ENCODE measurements at regions not wholly inside any gene's neighbourhood (a gene's known extent, or its start where the extent isn't known, plus 50 kb on each side); places are given as distances from the start of the nearest gene placed in this dataset.

DNA sequence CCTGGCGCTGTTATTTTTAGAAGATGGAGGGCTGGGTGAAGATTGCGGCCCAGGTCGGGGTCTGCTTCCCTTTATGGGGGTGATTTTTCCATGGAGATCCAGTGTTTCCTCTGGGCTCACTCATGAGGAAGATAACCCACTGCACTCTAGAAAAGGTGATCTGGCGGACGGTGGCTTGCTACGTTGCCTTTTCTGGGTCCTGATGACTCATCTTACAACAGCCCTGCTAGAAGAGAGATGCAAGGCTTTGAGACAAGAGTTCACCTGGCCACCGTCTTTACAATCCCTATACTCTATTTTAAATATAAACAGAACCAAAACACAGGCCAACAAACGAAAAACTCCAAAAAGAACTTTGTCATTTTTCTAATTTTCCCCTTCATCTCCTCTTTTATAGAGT is 182.1 kb upstream of the EXOC2 start:
- Mint-ChIP-seq H3K27me3 (ENCODE audit: low read depth) (peaks cover 7% of the 10 kb centered on the region), H3K36me3 (ENCODE audit: low read depth) (no peaks in the 10 kb centered on the region), H3K4me1 (no peaks in the 10 kb centered on the region), H3K4me3 (no peak overlapping the region), H3K9me3 (peaks cover 2% of the 10 kb centered on the region), H3K27ac (no peak overlapping the region)
- TF ChIP-seq, protein P1, sequence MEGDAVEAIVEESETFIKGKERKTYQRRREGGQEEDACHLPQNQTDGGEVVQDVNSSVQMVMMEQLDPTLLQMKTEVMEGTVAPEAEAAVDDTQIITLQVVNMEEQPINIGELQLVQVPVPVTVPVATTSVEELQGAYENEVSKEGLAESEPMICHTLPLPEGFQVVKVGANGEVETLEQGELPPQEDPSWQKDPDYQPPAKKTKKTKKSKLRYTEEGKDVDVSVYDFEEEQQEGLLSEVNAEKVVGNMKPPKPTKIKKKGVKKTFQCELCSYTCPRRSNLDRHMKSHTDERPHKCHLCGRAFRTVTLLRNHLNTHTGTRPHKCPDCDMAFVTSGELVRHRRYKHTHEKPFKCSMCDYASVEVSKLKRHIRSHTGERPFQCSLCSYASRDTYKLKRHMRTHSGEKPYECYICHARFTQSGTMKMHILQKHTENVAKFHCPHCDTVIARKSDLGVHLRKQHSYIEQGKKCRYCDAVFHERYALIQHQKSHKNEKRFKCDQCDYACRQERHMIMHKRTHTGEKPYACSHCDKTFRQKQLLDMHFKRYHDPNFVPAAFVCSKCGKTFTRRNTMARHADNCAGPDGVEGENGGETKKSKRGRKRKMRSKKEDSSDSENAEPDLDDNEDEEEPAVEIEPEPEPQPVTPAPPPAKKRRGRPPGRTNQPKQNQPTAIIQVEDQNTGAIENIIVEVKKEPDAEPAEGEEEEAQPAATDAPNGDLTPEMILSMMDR (IDR thresholded peaks at IDR 0.05; ENCODE audit: unreplicated experiment in 3 of 3), result no peak

DNA sequence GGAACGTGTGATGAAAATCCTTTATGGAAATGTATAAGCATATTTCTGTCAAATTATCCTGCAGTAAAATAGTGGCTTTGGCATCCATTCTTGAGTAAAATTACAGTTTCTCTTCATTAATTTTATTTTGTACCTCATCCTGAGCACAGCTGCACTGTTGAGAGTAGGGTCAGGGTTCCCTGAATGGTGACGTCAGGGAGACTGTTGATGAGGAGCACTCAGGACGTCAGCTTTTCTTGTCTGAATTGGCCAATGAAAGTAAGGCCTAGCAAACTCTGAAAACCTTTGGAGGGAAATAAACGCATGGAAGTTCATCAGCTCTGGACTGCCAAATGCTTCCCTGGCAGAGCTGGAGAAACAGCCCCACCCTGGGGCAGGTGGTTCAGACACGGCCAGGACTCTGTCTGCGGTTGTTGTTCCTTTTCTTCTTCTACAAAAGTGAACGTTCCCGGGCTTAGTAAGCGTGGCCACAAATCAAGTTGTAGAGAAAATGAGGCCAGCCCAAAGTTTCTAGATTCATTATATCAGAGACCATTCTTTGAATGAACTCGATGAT is 179.7 kb upstream of the EXOC2 start:
- H3K4me3 Mint-ChIP-seq, result no peak overlapping the region
- peaks cover 14% of the 10 kb centered on the region for H3K27me3 Mint-ChIP-seq (ENCODE audit: low read depth)
- no peaks in the 10 kb centered on the region for H3K36me3 Mint-ChIP-seq (ENCODE audit: low read depth)
- H3K27ac Mint-ChIP-seq, result no peak overlapping the region
- H3K9me3 Mint-ChIP-seq, result peaks cover 2% of the 10 kb centered on the region
- no peaks in the 10 kb centered on the region for H3K4me1 Mint-ChIP-seq
- TF ChIP-seq, protein P1 (IDR thresholded peaks at IDR 0.05; ENCODE audit: unreplicated experiment in 3 of 3), result no peak

DNA sequence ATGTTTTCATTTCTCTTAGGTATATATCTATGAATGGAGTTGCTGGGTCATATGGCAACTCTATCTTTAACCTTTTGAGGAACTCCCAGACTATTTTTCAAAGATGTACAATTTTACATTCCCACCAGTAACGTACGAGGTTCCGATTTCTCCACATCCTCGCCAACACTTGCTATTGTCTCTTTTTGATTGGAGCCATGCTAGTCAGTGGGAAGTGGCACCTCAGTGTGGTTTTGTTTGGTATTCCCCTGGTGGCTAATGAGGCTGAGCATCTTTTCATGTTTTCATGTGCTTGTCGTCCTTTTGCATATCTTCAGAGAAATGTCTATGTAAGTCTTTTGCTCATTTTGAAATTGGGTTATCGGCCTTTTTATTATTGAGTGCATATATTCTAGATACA is 178.6 kb upstream of the EXOC2 start:
- Mint-ChIP-seq H3K4me3 (no peak overlapping the region), H3K27me3 (ENCODE audit: low read depth) (peaks cover 13% of the 10 kb centered on the region), H3K9me3 (peaks cover 2% of the 10 kb centered on the region), H3K36me3 (ENCODE audit: low read depth) (no peaks in the 10 kb centered on the region), H3K27ac (no peak overlapping the region), H3K4me1 (no peaks in the 10 kb centered on the region)
- TF ChIP-seq, protein P1 (IDR thresholded peaks at IDR 0.05; ENCODE audit: unreplicated experiment in 3 of 3), result no peak

DNA sequence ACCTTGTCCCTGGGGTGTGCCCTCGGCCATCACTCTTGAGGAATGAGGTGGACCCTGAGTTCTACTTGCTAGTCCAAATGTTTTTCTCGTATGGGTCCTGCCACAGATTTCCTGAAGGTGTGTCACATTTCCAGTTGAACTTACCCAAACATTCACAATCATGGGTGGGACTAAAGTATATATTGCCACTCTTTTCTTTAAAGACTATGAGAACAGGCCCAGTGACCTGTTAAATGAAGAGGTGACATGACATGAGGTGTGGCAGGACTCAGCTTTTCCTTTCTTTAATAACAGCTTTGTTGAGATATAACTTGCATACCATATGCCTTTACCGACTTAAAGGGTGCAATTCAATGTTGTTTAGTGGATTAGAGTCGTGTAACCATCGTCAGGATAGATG is 177.2 kb upstream of the EXOC2 start:
- no peaks in the 10 kb centered on the region for H3K36me3 Mint-ChIP-seq (ENCODE audit: low read depth)
- H3K27me3 Mint-ChIP-seq (ENCODE audit: low read depth), result peaks cover 11% of the 10 kb centered on the region
- no peaks in the 10 kb centered on the region for H3K4me1 Mint-ChIP-seq
- H3K27ac Mint-ChIP-seq, result no peak overlapping the region
- TF ChIP-seq, protein P1 (IDR thresholded peaks at IDR 0.05; ENCODE audit: unreplicated experiment in 3 of 3), result no peak
- H3K4me3 Mint-ChIP-seq, result no peak overlapping the region
- H3K9me3 Mint-ChIP-seq, result peaks cover 2% of the 10 kb centered on the region

DNA sequence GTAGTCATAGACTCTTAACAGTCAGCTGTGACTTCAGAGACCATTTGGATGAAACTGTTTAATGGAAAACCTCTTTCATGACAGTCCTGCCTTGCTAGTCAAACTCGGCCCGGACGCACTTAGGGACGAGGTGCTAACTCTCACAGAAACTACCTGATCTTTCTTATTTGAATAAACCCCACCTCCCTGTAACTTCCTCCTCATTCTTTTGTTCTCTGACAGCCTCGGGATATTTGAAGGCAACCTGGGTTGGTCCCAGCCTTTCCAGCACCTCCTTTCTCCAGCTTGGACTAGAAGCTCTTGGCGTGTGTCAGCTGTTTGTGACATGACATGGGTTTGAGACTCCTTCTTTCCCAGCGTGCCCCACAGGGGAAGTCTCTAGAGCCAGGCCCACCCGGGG is 175.3 kb upstream of the EXOC2 start:
- Mint-ChIP-seq H3K4me3 (no peak overlapping the region), H3K36me3 (ENCODE audit: low read depth) (no peaks in the 10 kb centered on the region), H3K9me3 (peaks cover 2% of the 10 kb centered on the region), H3K27me3 (ENCODE audit: low read depth) (peaks cover 11% of the 10 kb centered on the region), H3K27ac (no peak overlapping the region), H3K4me1 (no peaks in the 10 kb centered on the region)
- TF ChIP-seq, protein P1 (IDR thresholded peaks at IDR 0.05; ENCODE audit: unreplicated experiment in 3 of 3), result no peak

DNA sequence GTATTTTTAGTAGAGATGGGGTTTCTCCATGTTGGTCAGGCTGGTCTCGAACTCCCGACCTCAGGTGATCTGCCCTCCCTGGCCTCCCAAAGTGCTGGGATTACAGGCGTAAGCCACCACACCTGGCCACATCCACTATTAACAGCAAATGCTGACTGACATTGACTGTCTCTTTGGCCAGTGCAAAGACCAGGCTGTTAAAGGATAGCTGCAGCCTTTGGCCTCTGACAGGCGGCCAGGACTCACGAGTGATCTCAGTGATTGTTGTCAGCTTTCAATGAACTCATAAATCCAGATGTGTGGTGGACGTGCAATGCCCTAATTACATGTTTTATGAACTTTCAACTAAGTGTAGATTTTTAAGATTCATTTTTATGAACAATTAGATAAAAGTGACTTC is 174.4 kb upstream of the EXOC2 start:
- H3K36me3 Mint-ChIP-seq (ENCODE audit: low read depth), result no peaks in the 10 kb centered on the region
- TF ChIP-seq, protein P1 (IDR thresholded peaks at IDR 0.05; ENCODE audit: unreplicated experiment in 3 of 3), result no peak
- peaks cover 11% of the 10 kb centered on the region for H3K27me3 Mint-ChIP-seq (ENCODE audit: low read depth)
- peaks cover 2% of the 10 kb centered on the region for H3K9me3 Mint-ChIP-seq
- no peaks in the 10 kb centered on the region for H3K4me1 Mint-ChIP-seq
- H3K4me3 Mint-ChIP-seq, result no peak overlapping the region
- H3K27ac Mint-ChIP-seq, result no peak overlapping the region

All from nephron (organoid).